ENCODE measurements at regions not wholly inside any gene's neighbourhood (a gene's known extent, or its start where the extent isn't known, plus 50 kb on each side); places are given as distances from the start of the nearest gene placed in this dataset.

DNA sequence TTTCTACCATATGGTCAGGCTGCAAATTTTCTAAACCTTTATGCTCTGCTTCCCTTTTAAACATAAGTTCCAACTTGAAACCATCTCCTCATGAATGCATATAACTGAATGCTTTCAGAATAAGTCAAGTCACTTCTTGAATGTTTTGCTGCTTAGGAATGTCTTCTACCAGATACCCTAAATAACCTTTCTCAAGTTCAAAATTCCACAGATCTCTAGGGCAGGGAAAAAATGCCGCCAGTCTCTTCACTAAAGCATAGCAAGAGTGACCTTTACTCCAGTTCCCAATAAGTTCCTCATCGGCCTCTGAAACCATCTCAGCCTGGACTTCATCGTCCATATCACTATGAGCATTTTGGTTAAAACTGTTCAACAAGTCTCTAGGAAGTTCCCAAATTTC lies 1011.2 kb upstream of the CITED2 start:
- Histone ChIP-seq H3K79me2 (ENCODE audit: low read depth) (no peaks in the 10 kb centered on the region), H3F3A (ENCODE audit: insufficient read depth, low read depth) (peaks cover 6% of the 10 kb centered on the region; the same call in 1 of the 2 replicates), H3K4me2 (no peak overlapping the region), H3K4me3 (no peak overlapping the region), H3K27me3 (ENCODE audit: insufficient read depth, low read depth) (no peaks in the 10 kb centered on the region), H3K9me3 (ENCODE audit: insufficient read depth, low read depth) (peaks cover 21% of the 10 kb centered on the region), H4K20me1 (ENCODE audit: insufficient read depth) (no peaks in the 10 kb centered on the region), H2AFZ (no peak overlapping the region), H3K4me1 (replicated peaks; ENCODE audit: insufficient read depth) (no peaks in the 10 kb centered on the region; the same call in none of the 2 replicates), H3K36me3 (ENCODE audit: low read depth) (no peaks in the 10 kb centered on the region), H3K9me2 (ENCODE audit: insufficient read depth) (no peaks in the 10 kb centered on the region), H3K27ac (no peak overlapping the region)
- intact Hi-C loops (cut with micrococcal nuclease; ENCODE audit: unreplicated experiment) = no loop called here
- DNase-seq = no peak
- BruUV-seq (replicated peaks) = no TSS peak
- POLR2A ChIA-PET (ENCODE audit: unreplicated experiment) = no interaction called here
- no peak for TF ChIP-seq EZH2 (IDR thresholded peaks at IDR 0.05; ENCODE audit: low read depth)
- TF ChIP-seq, protein P1, sequence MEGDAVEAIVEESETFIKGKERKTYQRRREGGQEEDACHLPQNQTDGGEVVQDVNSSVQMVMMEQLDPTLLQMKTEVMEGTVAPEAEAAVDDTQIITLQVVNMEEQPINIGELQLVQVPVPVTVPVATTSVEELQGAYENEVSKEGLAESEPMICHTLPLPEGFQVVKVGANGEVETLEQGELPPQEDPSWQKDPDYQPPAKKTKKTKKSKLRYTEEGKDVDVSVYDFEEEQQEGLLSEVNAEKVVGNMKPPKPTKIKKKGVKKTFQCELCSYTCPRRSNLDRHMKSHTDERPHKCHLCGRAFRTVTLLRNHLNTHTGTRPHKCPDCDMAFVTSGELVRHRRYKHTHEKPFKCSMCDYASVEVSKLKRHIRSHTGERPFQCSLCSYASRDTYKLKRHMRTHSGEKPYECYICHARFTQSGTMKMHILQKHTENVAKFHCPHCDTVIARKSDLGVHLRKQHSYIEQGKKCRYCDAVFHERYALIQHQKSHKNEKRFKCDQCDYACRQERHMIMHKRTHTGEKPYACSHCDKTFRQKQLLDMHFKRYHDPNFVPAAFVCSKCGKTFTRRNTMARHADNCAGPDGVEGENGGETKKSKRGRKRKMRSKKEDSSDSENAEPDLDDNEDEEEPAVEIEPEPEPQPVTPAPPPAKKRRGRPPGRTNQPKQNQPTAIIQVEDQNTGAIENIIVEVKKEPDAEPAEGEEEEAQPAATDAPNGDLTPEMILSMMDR (conservative IDR thresholded peaks at IDR 0.05) = no peak
- CTCF ChIA-PET = no interaction called here

DNA sequence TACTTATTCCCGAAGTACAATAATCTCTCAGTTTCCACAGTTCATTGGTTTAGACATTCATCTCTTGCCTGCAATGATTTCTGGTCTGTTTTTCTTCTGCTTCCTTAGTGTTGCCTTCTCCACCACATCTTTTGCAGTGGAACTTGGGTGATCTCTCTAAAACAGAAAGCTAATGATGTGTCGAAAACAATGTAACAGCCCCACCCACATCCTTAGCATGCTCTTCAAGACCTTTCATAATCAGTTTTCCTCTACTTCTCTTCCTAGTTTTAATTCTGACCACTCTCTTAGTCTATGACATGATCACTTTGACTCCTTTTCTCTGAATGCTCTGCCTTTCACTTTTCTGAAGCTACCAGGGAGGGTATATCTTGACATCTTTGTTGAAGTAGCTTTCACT lies 1007.9 kb upstream of the CITED2 start:
- no TSS peak for BruUV-seq (replicated peaks)
- no peak overlapping the region for H3K4me3 ChIP-seq
- no peak overlapping the region for H2AFZ ChIP-seq
- no peaks in the 10 kb centered on the region; the same call in 1 of the 2 replicates for H3K4me1 ChIP-seq (replicated peaks; ENCODE audit: insufficient read depth)
- CTCF ChIA-PET = no interaction called here
- H3K9me3 ChIP-seq (ENCODE audit: insufficient read depth, low read depth) = peaks cover 19% of the 10 kb centered on the region
- H3K27me3 ChIP-seq (ENCODE audit: insufficient read depth, low read depth) = no peaks in the 10 kb centered on the region
- DNase-seq = no peak
- H3K27ac ChIP-seq = no peak overlapping the region
- no peaks in the 10 kb centered on the region for H3K36me3 ChIP-seq (ENCODE audit: low read depth)
- H3K9me2 ChIP-seq (ENCODE audit: insufficient read depth) = no peaks in the 10 kb centered on the region
- no peak overlapping the region for H3K4me2 ChIP-seq
- TF ChIP-seq EZH2 (IDR thresholded peaks at IDR 0.05; ENCODE audit: low read depth) = no peak
- TF ChIP-seq, protein P1 (conservative IDR thresholded peaks at IDR 0.05) = no peak
- POLR2A ChIA-PET (ENCODE audit: unreplicated experiment) = no interaction called here
- no peaks in the 10 kb centered on the region for H4K20me1 ChIP-seq (ENCODE audit: insufficient read depth)
- H3K79me2 ChIP-seq (ENCODE audit: low read depth) = no peaks in the 10 kb centered on the region
- 0 out of 2 replicates have a peak, but pooled peaks cover 6% of the 10 kb centered on the region for H3F3A ChIP-seq (ENCODE audit: insufficient read depth, low read depth)
- intact Hi-C loops (cut with micrococcal nuclease; ENCODE audit: unreplicated experiment) = no loop called here

DNA sequence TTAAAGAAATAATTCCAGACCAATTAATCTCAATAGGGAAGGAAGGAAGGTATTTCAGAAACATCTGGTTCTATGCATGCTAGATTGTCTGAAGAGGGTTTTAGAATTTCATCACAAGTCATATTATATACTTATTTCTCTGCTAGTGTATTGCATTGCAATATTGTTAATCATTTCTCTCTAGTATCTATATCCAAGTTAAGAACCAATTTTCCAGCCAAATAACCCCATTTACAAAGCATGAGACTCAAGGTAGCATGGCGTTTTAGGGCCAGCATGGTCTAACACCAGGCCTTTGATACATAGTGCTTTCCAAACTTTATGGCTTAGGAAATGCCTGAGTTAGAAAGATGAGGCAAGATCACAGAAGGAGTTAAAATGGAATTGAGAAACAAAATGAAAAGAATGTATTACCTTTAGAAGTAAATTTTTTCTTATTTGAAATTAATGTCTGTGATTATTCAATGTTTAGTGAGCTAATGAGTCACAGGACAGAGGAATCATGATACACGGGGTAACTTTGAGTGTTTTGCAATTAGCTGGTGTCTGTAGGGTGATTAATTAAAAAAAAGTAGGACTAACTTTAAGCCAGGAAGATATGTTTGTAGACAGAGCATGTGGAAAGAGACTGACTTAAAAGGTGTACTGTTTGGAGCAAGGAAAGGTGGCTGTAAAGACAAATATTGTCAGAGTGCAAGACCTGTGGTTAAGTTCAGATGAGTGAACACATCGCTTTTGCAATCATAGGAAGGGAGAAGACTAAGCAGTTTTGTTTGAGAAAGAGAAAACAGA lies 1006.2 kb upstream of the CITED2 start:
- intact Hi-C loops (cut with micrococcal nuclease; ENCODE audit: unreplicated experiment) = no loop called here
- Histone ChIP-seq H3K79me2 (ENCODE audit: low read depth) (no peaks in the 10 kb centered on the region), H3F3A (ENCODE audit: insufficient read depth, low read depth) (0 out of 2 replicates have a peak, but pooled peaks cover 6% of the 10 kb centered on the region), H3K36me3 (ENCODE audit: low read depth) (no peaks in the 10 kb centered on the region), H3K4me1 (replicated peaks; ENCODE audit: insufficient read depth) (no peaks in the 10 kb centered on the region; the same call in 1 of the 2 replicates), H2AFZ (peak overlapping the region; percentile 52; the same call in 1 of the 2 replicates), H3K4me2 (no peak overlapping the region), H3K27me3 (ENCODE audit: insufficient read depth, low read depth) (no peaks in the 10 kb centered on the region), H3K4me3 (no peak overlapping the region), H4K20me1 (ENCODE audit: insufficient read depth) (no peaks in the 10 kb centered on the region), H3K27ac (no peak overlapping the region), H3K9me2 (ENCODE audit: insufficient read depth) (no peaks in the 10 kb centered on the region), H3K9me3 (ENCODE audit: insufficient read depth, low read depth) (peaks cover 11% of the 10 kb centered on the region; the same call in 1 of the 2 replicates)
- no TSS peak for BruUV-seq (replicated peaks)
- POLR2A ChIA-PET (ENCODE audit: unreplicated experiment) = no interaction called here
- DNase-seq = no peak
- CTCF ChIA-PET = no interaction called here
- no peak for TF ChIP-seq EZH2 (IDR thresholded peaks at IDR 0.05; ENCODE audit: low read depth)
- TF ChIP-seq, protein P1 (conservative IDR thresholded peaks at IDR 0.05) = no peak

All from PC-9 (cell line).